HG03103 (cell line): ENCODE measurements at regions not wholly inside any gene's neighbourhood (a gene's known extent, or its start where the extent isn't known, plus 50 kb on each side); places are given as distances from the start of the nearest gene placed in this dataset.
"Not testable (repeated sequence)": the region's sequence is repeated elsewhere in the genome, so short reads cannot be mapped to it uniquely, and the experiment has no call there.

Experiments used
- ATAC-seq: cut with Tn5 transposase; IDR thresholded peaks from one replicate; pipeline ENCODE4 v1.9.1; 2021; ENCODE audit warnings: low read depth; ENCODE audit not compliant: unreplicated experiment

GRCh38 chr11:110347660-110348059 lies 51.2 kb upstream of the RDX start:
- ATAC-seq, result no peak

GRCh38 chr11:110349138-110349996 lies 53.0 kb upstream of the RDX start:
- ATAC-seq, result peak; percentile 73

GRCh38 chr11:110349997-110350383 lies 53.6 kb upstream of the RDX start:
- not testable (repeated sequence) for ATAC-seq

GRCh38 chr11:110355011-110355744 lies 58.8 kb upstream of the RDX start:
- no peak for ATAC-seq

GRCh38 chr11:110356762-110357671 lies 60.6 kb upstream of the RDX start:
- ATAC-seq, result no peak

- ATAC-seq, result no peak
Observed at GRCh38 chr11:110358336-110358735, 61.9 kb upstream of the RDX start.

GRCh38 chr11:110360781-110361408 lies 64.5 kb upstream of the RDX start:
- not testable (repeated sequence) for ATAC-seq

- ATAC-seq, result no peak
Observed at GRCh38 chr11:110362971-110363509, 66.6 kb upstream of the RDX start.

- ATAC-seq, result no peak
Observed at GRCh38 chr11:110366291-110366690, 63.5 kb upstream of the FDX1 start.

GRCh38 chr11:110367571-110367970 lies 62.2 kb upstream of the FDX1 start:
- no peak for ATAC-seq

GRCh38 chr11:110371084-110371483 lies 58.7 kb upstream of the FDX1 start:
- ATAC-seq, result no peak

GRCh38 chr11:110373051-110373702 lies 56.6 kb upstream of the FDX1 start:
- peak; percentile 90 for ATAC-seq

- no peak for ATAC-seq
Observed at GRCh38 chr11:110374921-110375320, 54.8 kb upstream of the FDX1 start.

- no peak for ATAC-seq
Observed at GRCh38 chr11:110375351-110375750, 54.4 kb upstream of the FDX1 start.

GRCh38 chr11:110376021-110376420 lies 53.7 kb upstream of the FDX1 start:
- no peak for ATAC-seq

GRCh38 chr11:110376711-110377324 lies 52.9 kb upstream of the FDX1 start:
- ATAC-seq, result no peak

GRCh38 chr11:110377434-110377833 lies 52.3 kb upstream of the FDX1 start:
- no peak for ATAC-seq

GRCh38 chr11:110379261-110379660 lies 50.5 kb upstream of the FDX1 start:
- no peak for ATAC-seq

GRCh38 chr11:110379936-110380335 lies 49.8 kb upstream of the FDX1 start:
- no peak for ATAC-seq
